ENCODE measurements at regions not wholly inside any gene's neighbourhood (a gene's known extent, or its start where the extent isn't known, plus 50 kb on each side); places are given as distances from the start of the nearest gene placed in this dataset.

GRCh38 chr3:88954853-88955252, 152.6 kb upstream of the EPHA3 start:
- no peak for DNase-seq (ENCODE audit: low read depth)
- no peak overlapping the region for H3K4me3 ChIP-seq (replicated peaks; ENCODE audit: low read depth, low read length)
- no peak for TF ChIP-seq CTCF (IDR thresholded peaks at IDR 0.05; ENCODE audit: low read length, missing control alignments)

GRCh38 chr3:88955274-88955673, 152.1 kb upstream of the EPHA3 start:
- TF ChIP-seq CTCF (IDR thresholded peaks at IDR 0.05; ENCODE audit: low read length, missing control alignments), result no peak
- DNase-seq (ENCODE audit: low read depth), result no peak

GRCh38 chr3:88957711-88958439, 149.5 kb upstream of the EPHA3 start:
- no peak for TF ChIP-seq CTCF (IDR thresholded peaks at IDR 0.05; ENCODE audit: low read length, missing control alignments)
- H3K4me3 ChIP-seq (replicated peaks; ENCODE audit: low read depth, low read length), result no peak overlapping the region
- peak; percentile 66 for DNase-seq (ENCODE audit: low read depth)

More at GRCh38 chr3:88955274-88955673, 152.1 kb upstream of the EPHA3 start:
- H3K4me3 ChIP-seq (replicated peaks; ENCODE audit: low read depth, low read length), result no peak overlapping the region

GRCh38 chr3:88960019-88960418, 147.4 kb upstream of the EPHA3 start:
- no peak for TF ChIP-seq CTCF (IDR thresholded peaks at IDR 0.05; ENCODE audit: low read length, missing control alignments)
- DNase-seq (ENCODE audit: low read depth), result no peak
- no peak overlapping the region for H3K4me3 ChIP-seq (replicated peaks; ENCODE audit: low read depth, low read length)

GRCh38 chr3:88963003-88963402, 144.4 kb upstream of the EPHA3 start:
- H3K4me3 ChIP-seq (replicated peaks; ENCODE audit: low read depth, low read length), result no peak overlapping the region
- no peak for DNase-seq (ENCODE audit: low read depth)
- no peak for TF ChIP-seq CTCF (IDR thresholded peaks at IDR 0.05; ENCODE audit: low read length, missing control alignments)

GRCh38 chr3:88979760-88980159, 127.7 kb upstream of the EPHA3 start:
- no peak for TF ChIP-seq CTCF (IDR thresholded peaks at IDR 0.05; ENCODE audit: low read length, missing control alignments)
- H3K4me3 ChIP-seq (replicated peaks; ENCODE audit: low read depth, low read length), result no peak overlapping the region
- DNase-seq (ENCODE audit: low read depth), result no peak

GRCh38 chr3:88983458-88983857, 124.0 kb upstream of the EPHA3 start:
- no peak for TF ChIP-seq CTCF (IDR thresholded peaks at IDR 0.05; ENCODE audit: low read length, missing control alignments)
- DNase-seq (ENCODE audit: low read depth), result no peak
- no peak overlapping the region for H3K4me3 ChIP-seq (replicated peaks; ENCODE audit: low read depth, low read length)

Measured in fibroblast of pulmonary artery (primary cell).